GM19395 (cell line): ENCODE measurements at regions not wholly inside any gene's neighbourhood (a gene's known extent, or its start where the extent isn't known, plus 50 kb on each side); places are given as distances from the start of the nearest gene placed in this dataset.

Source experiments
- ATAC-seq: cut with Tn5 transposase; IDR thresholded peaks from one replicate; pipeline ENCODE4 v1.9.1; 2021; ENCODE audit warnings: mild to moderate bottlenecking, moderate library complexity; ENCODE audit not compliant: unreplicated experiment

GRCh38 chr1:239779962-239780361 is 311.7 kb upstream of the FMN2 start:
- ATAC-seq, result no peak

- ATAC-seq, result no peak
Measured at GRCh38 chr1:239784896-239785295, 306.8 kb upstream of the FMN2 start.

GRCh38 chr1:239785576-239785975 is 306.1 kb upstream of the FMN2 start:
- ATAC-seq, result no peak

GRCh38 chr1:239786464-239786863 is 305.2 kb upstream of the FMN2 start:
- ATAC-seq, result no peak

- ATAC-seq, result no peak
Measured at GRCh38 chr1:239792157-239792556, 299.5 kb upstream of the FMN2 start.

- ATAC-seq, result no peak
Measured at GRCh38 chr1:239795304-239795703, 296.4 kb upstream of the FMN2 start.

GRCh38 chr1:239799617-239800016 is 292.1 kb upstream of the FMN2 start:
- ATAC-seq, result no peak

- ATAC-seq, result no peak
Measured at GRCh38 chr1:239800861-239801260, 290.8 kb upstream of the FMN2 start.

- ATAC-seq, result no peak
Measured at GRCh38 chr1:239802275-239802674, 289.4 kb upstream of the FMN2 start.

GRCh38 chr1:239803781-239804180 is 287.9 kb upstream of the FMN2 start:
- ATAC-seq, result no peak

- ATAC-seq, result no peak
Measured at GRCh38 chr1:239804266-239804665, 287.4 kb upstream of the FMN2 start.

GRCh38 chr1:239805042-239805441 is 286.6 kb upstream of the FMN2 start:
- no peak for ATAC-seq

- ATAC-seq, result no peak
Measured at GRCh38 chr1:239805851-239806772, 285.6 kb upstream of the FMN2 start.

- no peak for ATAC-seq
Measured at GRCh38 chr1:239806897-239807296, 284.8 kb upstream of the FMN2 start.

- no peak for ATAC-seq
Measured at GRCh38 chr1:239807361-239807760, 284.3 kb upstream of the FMN2 start.

- ATAC-seq, result no peak
Measured at GRCh38 chr1:239810061-239810481, 281.6 kb upstream of the FMN2 start.

GRCh38 chr1:239811211-239811885 is 280.3 kb upstream of the FMN2 start:
- ATAC-seq, result no peak

GRCh38 chr1:239812580-239812979 is 279.1 kb upstream of the FMN2 start:
- no peak for ATAC-seq

GRCh38 chr1:239814306-239814881 is 277.3 kb upstream of the FMN2 start:
- ATAC-seq, result no peak

GRCh38 chr1:239815074-239815473 is 276.6 kb upstream of the FMN2 start:
- ATAC-seq, result no peak

GRCh38 chr1:239816081-239816782 is 275.5 kb upstream of the FMN2 start:
- no peak for ATAC-seq
